T-helper 2 cell treated with Interferon-gamma antibody and Interleukin-4, amounts not matched to agents 100 ng/mL and 5 ng/mL, for 36 hours (primary cell): ENCODE measurements at regions not wholly inside any gene's neighbourhood (a gene's known extent, or its start where the extent isn't known, plus 50 kb on each side); places are given as distances from the start of the nearest gene placed in this dataset.

Experiments
- intact Hi-C: fragments of 100-400 bp; cut with micrococcal nuclease; formaldehyde crosslinking; loops from one replicate; pipeline ENCODE4 v1.15.1; 2023

GRCh38 chr18:61950371-61950770 is 57.6 kb upstream of the RNF152 start:
- intact Hi-C loops: loop anchor here (5.0 kb wide), 1 partner anchor 82 kb away; no protein-coding TSS in a partner anchor

GRCh38 chr18:61949946-61950345 is 57.1 kb upstream of the RNF152 start:
- intact Hi-C loops: loop anchor here (5.0 kb wide), 1 partner anchor 82 kb away; no protein-coding TSS in a partner anchor

GRCh38 chr18:61948846-61949438 is 56.1 kb upstream of the RNF152 start:
- intact Hi-C loops: no loop called here

- intact Hi-C loops: no loop called here
These were observed 55.5 kb upstream of the RNF152 start for GRCh38 chr18:61948281-61948741.

GRCh38 chr18:61946449-61946848 is 53.6 kb upstream of the RNF152 start:
- intact Hi-C loops: no loop called here

- intact Hi-C loops: no loop called here
These were observed 50.6 kb upstream of the RNF152 start for GRCh38 chr18:61943175-61943964.
